ENCODE measurements at regions not wholly inside any gene's neighbourhood (a gene's known extent, or its start where the extent isn't known, plus 50 kb on each side); places are given as distances from the start of the nearest gene placed in this dataset.

DNA sequence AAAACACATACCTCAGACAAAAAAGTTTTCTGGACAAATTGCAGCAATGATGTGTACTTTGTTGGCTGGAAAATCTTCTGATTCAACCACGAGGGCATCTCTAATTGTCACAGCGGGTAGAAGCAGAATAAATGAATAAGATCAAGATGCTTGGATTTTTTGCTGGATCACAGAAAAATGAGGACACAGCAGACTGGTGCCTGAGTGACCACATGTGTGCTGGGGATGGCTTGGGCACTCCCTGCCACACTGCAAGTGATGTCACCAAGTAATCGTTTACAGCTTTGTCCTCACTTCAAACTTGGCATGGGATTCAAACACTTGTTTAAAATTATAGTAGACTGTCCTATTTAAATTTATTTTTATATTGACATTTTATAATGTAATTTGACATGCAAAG is 557.0 kb downstream of the SPRY1 start:
- no peaks in the 10 kb centered on the region for H3K79me2 ChIP-seq (ENCODE audit: insufficient read depth, low read depth)
- no peak overlapping the region for H3K4me3 ChIP-seq (IDR thresholded peaks at IDR 0.05; ENCODE audit: insufficient read depth, low read depth, low read length)
- H4K20me1 ChIP-seq (ENCODE audit: insufficient read depth) = no peaks in the 10 kb centered on the region
- H3K27ac ChIP-seq = no peak overlapping the region
- H3K4me1 ChIP-seq (ENCODE audit: low read depth, poor library complexity, severe bottlenecking) = no peaks in the 10 kb centered on the region
- no peak overlapping the region for H2AFZ ChIP-seq (ENCODE audit: low read depth)
- H3K9ac ChIP-seq = no peak overlapping the region
- H3K36me3 ChIP-seq (ENCODE audit: insufficient read depth) = no peaks in the 10 kb centered on the region
- no peak overlapping the region for H3K4me2 ChIP-seq
- no peak for TF ChIP-seq CTCF (conservative IDR thresholded peaks at IDR 0.05; ENCODE audit: low read depth, low read length)
- H3K27me3 ChIP-seq (ENCODE audit: insufficient read depth, low read depth) = no peaks in the 10 kb centered on the region

- no peaks in the 10 kb centered on the region for H3K27me3 ChIP-seq (ENCODE audit: insufficient read depth, low read depth)
- no peaks in the 10 kb centered on the region for H4K20me1 ChIP-seq (ENCODE audit: insufficient read depth)
- H3K79me2 ChIP-seq (ENCODE audit: insufficient read depth, low read depth) = no peaks in the 10 kb centered on the region
- no peak overlapping the region for H3K27ac ChIP-seq
- no peak overlapping the region for H2AFZ ChIP-seq (ENCODE audit: low read depth)
- H3K4me3 ChIP-seq (IDR thresholded peaks at IDR 0.05; ENCODE audit: insufficient read depth, low read depth, low read length) = no peak overlapping the region
- no peak overlapping the region for H3K9ac ChIP-seq
- H3K36me3 ChIP-seq (ENCODE audit: insufficient read depth) = no peaks in the 10 kb centered on the region
- no peak for TF ChIP-seq CTCF (conservative IDR thresholded peaks at IDR 0.05; ENCODE audit: low read depth, low read length)
- no peaks in the 10 kb centered on the region for H3K4me1 ChIP-seq (ENCODE audit: low read depth, poor library complexity, severe bottlenecking)
- H3K4me2 ChIP-seq = no peak overlapping the region
Observed at GRCh38 chr4:123954220-123954619, 557.6 kb downstream of the SPRY1 start.

- Histone ChIP-seq H3K4me2 (no peak overlapping the region), H3K27ac (no peak overlapping the region), H2AFZ (ENCODE audit: low read depth) (no peak overlapping the region), H3K4me3 (IDR thresholded peaks at IDR 0.05; ENCODE audit: insufficient read depth, low read depth, low read length) (no peak overlapping the region), H3K36me3 (ENCODE audit: insufficient read depth) (no peaks in the 10 kb centered on the region), H3K9ac (no peak overlapping the region), H4K20me1 (ENCODE audit: insufficient read depth) (no peaks in the 10 kb centered on the region), H3K79me2 (ENCODE audit: insufficient read depth, low read depth) (no peaks in the 10 kb centered on the region), H3K27me3 (ENCODE audit: insufficient read depth, low read depth) (no peaks in the 10 kb centered on the region), H3K4me1 (ENCODE audit: low read depth, poor library complexity, severe bottlenecking) (no peaks in the 10 kb centered on the region)
- TF ChIP-seq CTCF (conservative IDR thresholded peaks at IDR 0.05; ENCODE audit: low read depth, low read length) = no peak
Observed at GRCh38 chr4:123955167-123955800, 558.7 kb downstream of the SPRY1 start.

- Histone ChIP-seq H3K27me3 (ENCODE audit: insufficient read depth, low read depth) (no peaks in the 10 kb centered on the region), H3K9ac (no peak overlapping the region), H4K20me1 (ENCODE audit: insufficient read depth) (no peaks in the 10 kb centered on the region), H3K4me3 (IDR thresholded peaks at IDR 0.05; ENCODE audit: insufficient read depth, low read depth, low read length) (no peak overlapping the region), H3K36me3 (ENCODE audit: insufficient read depth) (no peaks in the 10 kb centered on the region), H2AFZ (ENCODE audit: low read depth) (no peak overlapping the region), H3K79me2 (ENCODE audit: insufficient read depth, low read depth) (no peaks in the 10 kb centered on the region), H3K4me2 (no peak overlapping the region), H3K4me1 (ENCODE audit: low read depth, poor library complexity, severe bottlenecking) (no peaks in the 10 kb centered on the region), H3K27ac (no peak overlapping the region)
- no peak for TF ChIP-seq CTCF (conservative IDR thresholded peaks at IDR 0.05; ENCODE audit: low read depth, low read length)
Observed at GRCh38 chr4:123956204-123956603, 559.6 kb downstream of the SPRY1 start.

Data from KMS-11 (cell line).